SJSA1 (cell line): ENCODE measurements at regions not wholly inside any gene's neighbourhood (a gene's known extent, or its start where the extent isn't known, plus 50 kb on each side); places are given as distances from the start of the nearest gene placed in this dataset.
"Not testable (repeated sequence)": the region's sequence is repeated elsewhere in the genome, so short reads cannot be mapped to it uniquely, and the experiment has no call there.

Experiments used
- DNase-seq, 2 experiments: peaks; one replicate each; pipeline ENCODE4 v3.0.0-alpha.2; 2015 to 2020; ENCODE audit warnings: low spot score in 2 of 2, low read depth in 1 of 2
- H3K27ac ChIP-seq: fragments of 250-450 bp; sonication (Bioruptor Pico); 2 replicates; pipeline ENCODE4 v1.5.1; 2020; ENCODE audit warnings: mild to moderate bottlenecking, moderate library complexity
- H3K27me3 ChIP-seq: fragments of 250-450 bp; sonication (Bioruptor Pico); replicated peaks from 2 replicates; pipeline ENCODE4 v1.5.1; 2020; ENCODE audit warnings: mild to moderate bottlenecking, moderate library complexity
- H3K36me3 ChIP-seq: fragments of 250-450 bp; sonication (Bioruptor Pico); 2 replicates; pipeline ENCODE4 v1.5.1; 2020; ENCODE audit warnings: mild to moderate bottlenecking
- H3K4me1 ChIP-seq: fragments of 250-450 bp; sonication (Bioruptor Pico); replicated peaks from 2 replicates; pipeline ENCODE4 v1.6.1; 2021; ENCODE audit warnings: mild to moderate bottlenecking
- H3K4me3 ChIP-seq: fragments of 250-450 bp; sonication (Bioruptor Pico); 2 replicates; pipeline ENCODE4 v1.5.1; 2020; ENCODE audit warnings: mild to moderate bottlenecking
- H3K9me3 ChIP-seq: fragments of 250-450 bp; sonication (Bioruptor Pico); replicated peaks from 2 replicates; pipeline ENCODE4 v1.5.1; 2020; ENCODE audit warnings: mild to moderate bottlenecking

- Histone ChIP-seq H3K27me3 (no peaks in the 10 kb centered on the region), H3K4me3 (no peak overlapping the region), H3K4me1 (no peaks in the 10 kb centered on the region), H3K9me3 (no peaks in the 10 kb centered on the region), H3K27ac (no peak overlapping the region), H3K36me3 (no peaks in the 10 kb centered on the region)
- DNase-seq: no peak
Observed at GRCh38 chr2:234898534-234899053, 53.2 kb upstream of the SH3BP4 start.

- H3K36me3 ChIP-seq, H3K4me3 ChIP-seq, H3K9me3 ChIP-seq, H3K4me1 ChIP-seq, H3K27ac ChIP-seq, DNase-seq, H3K27me3 ChIP-seq: not testable (repeated sequence)
Observed at GRCh38 chr2:234888442-234888841, 63.4 kb upstream of the SH3BP4 start.

GRCh38 chr2:234887195-234887594 lies 64.6 kb upstream of the SH3BP4 start:
- Histone ChIP-seq H3K4me3 (no peak overlapping the region), H3K36me3 (no peaks in the 10 kb centered on the region), H3K27me3 (no peaks in the 10 kb centered on the region), H3K9me3 (no peaks in the 10 kb centered on the region), H3K4me1 (no peaks in the 10 kb centered on the region), H3K27ac (no peak overlapping the region)
- peak in 1 of 2 experiments; percentile 9 for DNase-seq

GRCh38 chr2:234885886-234886285 lies 65.9 kb upstream of the SH3BP4 start:
- H3K27me3 ChIP-seq: no peaks in the 10 kb centered on the region
- no peak overlapping the region for H3K4me3 ChIP-seq
- H3K9me3 ChIP-seq: no peaks in the 10 kb centered on the region
- peak in 1 of 2 experiments; percentile 15 for DNase-seq
- H3K4me1 ChIP-seq: peaks cover 11% of the 10 kb centered on the region
- no peak overlapping the region for H3K27ac ChIP-seq
- no peaks in the 10 kb centered on the region for H3K36me3 ChIP-seq

- Histone ChIP-seq H3K4me1 (peaks cover 17% of the 10 kb centered on the region), H3K4me3 (no peak overlapping the region), H3K36me3 (no peaks in the 10 kb centered on the region), H3K27me3 (no peaks in the 10 kb centered on the region), H3K9me3 (no peaks in the 10 kb centered on the region), H3K27ac (no peak overlapping the region)
- DNase-seq: peak in 1 of 2 experiments; percentile 13
Observed at GRCh38 chr2:234885118-234885517, 66.7 kb upstream of the SH3BP4 start.

GRCh38 chr2:234884591-234884990 lies 67.2 kb upstream of the SH3BP4 start:
- H3K36me3 ChIP-seq: no peaks in the 10 kb centered on the region
- H3K27me3 ChIP-seq: no peaks in the 10 kb centered on the region
- peaks cover 21% of the 10 kb centered on the region for H3K4me1 ChIP-seq
- H3K27ac ChIP-seq: no peak overlapping the region
- DNase-seq: peak in 1 of 2 experiments; percentile 12
- H3K9me3 ChIP-seq: no peaks in the 10 kb centered on the region
- no peak overlapping the region for H3K4me3 ChIP-seq

DNA sequence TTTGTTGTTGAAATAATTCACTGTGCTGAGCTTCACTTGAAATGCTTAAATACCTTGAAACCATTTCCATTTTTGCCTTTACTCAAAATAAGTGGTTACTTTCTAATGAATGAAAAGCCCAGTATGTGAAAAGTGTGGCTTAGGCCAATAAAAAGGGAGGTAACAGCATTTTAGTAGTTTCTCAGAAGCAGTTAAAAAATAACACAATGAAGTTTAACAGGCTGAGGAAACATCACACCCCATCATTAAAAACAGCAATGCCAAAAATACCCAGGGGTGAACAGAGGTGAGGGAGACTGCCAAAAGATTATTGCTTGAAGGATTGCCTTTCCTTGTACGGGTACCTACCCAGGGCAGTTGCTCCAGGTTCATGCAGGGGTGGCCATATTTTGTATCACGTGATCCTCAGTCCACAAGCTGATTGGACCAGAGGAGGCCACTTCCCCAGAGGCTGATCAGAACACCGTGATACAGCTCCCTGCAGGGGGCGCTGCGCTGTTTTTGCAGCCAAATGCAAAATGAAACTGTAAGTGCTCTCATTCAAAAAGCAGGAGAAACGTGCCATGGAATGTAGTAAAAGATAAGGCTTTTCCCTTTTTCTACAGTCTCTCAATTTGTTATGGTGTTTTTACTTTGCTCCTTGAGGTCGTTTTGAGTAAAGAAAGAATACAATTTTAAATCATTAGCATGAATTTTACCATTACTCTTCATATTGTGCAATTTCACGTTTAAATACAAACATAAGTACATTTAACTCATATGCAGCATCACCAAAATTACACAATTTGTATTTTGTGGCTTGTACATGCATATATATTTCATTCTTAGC lies 70.2 kb upstream of the SH3BP4 start:
- no peaks in the 10 kb centered on the region for H3K9me3 ChIP-seq
- DNase-seq: peak; percentile 81 to 89
- H3K36me3 ChIP-seq: no peaks in the 10 kb centered on the region
- H3K4me1 ChIP-seq: peaks cover 21% of the 10 kb centered on the region
- H3K27me3 ChIP-seq: no peaks in the 10 kb centered on the region
- H3K4me3 ChIP-seq: no peak overlapping the region
- H3K27ac ChIP-seq: peak overlapping the region; percentile 39; the same call in 1 of the 2 replicates

GRCh38 chr2:234880551-234881211 lies 71.1 kb upstream of the SH3BP4 start:
- H3K4me3 ChIP-seq: no peak overlapping the region
- H3K4me1 ChIP-seq: peaks cover 21% of the 10 kb centered on the region
- no peaks in the 10 kb centered on the region for H3K9me3 ChIP-seq
- no peaks in the 10 kb centered on the region for H3K27me3 ChIP-seq
- peak in 1 of 2 experiments; percentile 35 for DNase-seq
- H3K36me3 ChIP-seq: no peaks in the 10 kb centered on the region
- H3K27ac ChIP-seq: no peak overlapping the region

GRCh38 chr2:234879671-234880455 lies 72.0 kb upstream of the SH3BP4 start:
- no peak overlapping the region for H3K27ac ChIP-seq
- DNase-seq: no peak

DNA sequence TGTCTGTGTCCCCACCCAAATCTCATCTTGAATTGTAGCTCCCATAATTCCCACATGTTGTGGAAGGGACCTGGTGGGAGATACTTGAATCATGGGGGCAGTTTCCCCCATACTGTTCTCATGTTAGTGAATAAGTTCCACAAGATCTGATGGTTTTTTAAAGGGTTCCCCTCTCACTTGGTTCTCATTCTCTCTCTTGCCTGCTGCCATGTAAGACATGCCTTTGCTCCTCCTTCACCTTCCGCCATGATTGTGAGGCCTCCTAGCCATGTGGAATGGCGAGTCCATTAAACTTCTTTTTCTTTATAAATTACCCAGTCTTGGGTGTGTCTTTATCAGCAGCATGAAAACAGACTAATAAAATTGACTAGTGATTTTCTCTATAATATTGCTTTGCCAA lies 75.2 kb upstream of the SH3BP4 start:
- not testable (repeated sequence) for H3K4me3 ChIP-seq, H3K9me3 ChIP-seq, H3K36me3 ChIP-seq, DNase-seq, H3K27me3 ChIP-seq, H3K27ac ChIP-seq
- peaks cover 38% of the 10 kb centered on the region for H3K4me1 ChIP-seq

More at GRCh38 chr2:234879671-234880455, 72.0 kb upstream of the SH3BP4 start:
- no peak overlapping the region for H3K4me3 ChIP-seq
- no peaks in the 10 kb centered on the region for H3K27me3 ChIP-seq
- peaks cover 23% of the 10 kb centered on the region for H3K4me1 ChIP-seq
- H3K9me3 ChIP-seq: no peaks in the 10 kb centered on the region
- H3K36me3 ChIP-seq: no peaks in the 10 kb centered on the region

DNA sequence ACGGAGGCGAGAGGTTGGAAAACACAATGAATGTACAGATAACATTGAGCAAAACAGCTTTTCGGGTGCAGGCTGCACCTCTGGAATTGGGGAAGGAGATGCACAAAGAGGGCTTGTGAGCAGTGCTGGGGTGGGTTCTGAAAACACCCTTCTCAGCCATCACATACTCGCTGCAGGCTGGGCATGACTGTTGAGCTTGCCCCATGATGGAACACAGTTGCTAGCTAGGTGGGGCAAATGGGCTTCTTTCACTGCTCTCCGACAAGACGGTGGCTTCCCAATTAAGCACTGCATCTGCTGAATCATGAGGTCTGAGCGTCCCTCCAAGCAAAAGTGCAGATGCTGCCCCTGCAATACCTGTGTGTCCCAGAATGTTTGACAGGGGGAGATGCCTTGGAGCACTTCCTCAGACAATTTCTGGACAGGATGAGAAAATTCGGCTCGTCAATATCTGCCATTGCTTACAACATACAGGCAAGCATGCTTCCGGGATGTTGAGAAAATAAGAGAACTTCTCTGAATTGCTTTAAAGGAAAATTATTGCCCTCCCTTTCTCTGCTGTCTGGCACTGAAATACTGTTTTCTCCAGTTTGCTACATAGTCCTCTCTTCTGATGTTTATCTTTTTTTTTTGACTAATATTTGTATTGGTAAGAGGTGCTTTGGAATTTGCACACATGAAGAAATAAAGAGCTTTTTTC lies 77.3 kb upstream of the SH3BP4 start:
- no peak for DNase-seq
- H3K27me3 ChIP-seq: no peaks in the 10 kb centered on the region
- H3K9me3 ChIP-seq: no peaks in the 10 kb centered on the region

GRCh38 chr2:234873828-234874173 lies 78.0 kb upstream of the SH3BP4 start:
- Histone ChIP-seq H3K27ac (peak overlapping the region; percentile 81), H3K9me3 (no peaks in the 10 kb centered on the region), H3K36me3 (no peaks in the 10 kb centered on the region), H3K27me3 (no peaks in the 10 kb centered on the region), H3K4me3 (no peak overlapping the region), H3K4me1 (peaks cover 21% of the 10 kb centered on the region)
- DNase-seq: peak; percentile 81 to 91

More for the DNA sequence above, 77.3 kb upstream of the SH3BP4 start:
- Histone ChIP-seq H3K36me3 (no peaks in the 10 kb centered on the region), H3K27ac (peak overlapping the region; percentile 81), H3K4me3 (no peak overlapping the region), H3K4me1 (peaks cover 21% of the 10 kb centered on the region)

DNA sequence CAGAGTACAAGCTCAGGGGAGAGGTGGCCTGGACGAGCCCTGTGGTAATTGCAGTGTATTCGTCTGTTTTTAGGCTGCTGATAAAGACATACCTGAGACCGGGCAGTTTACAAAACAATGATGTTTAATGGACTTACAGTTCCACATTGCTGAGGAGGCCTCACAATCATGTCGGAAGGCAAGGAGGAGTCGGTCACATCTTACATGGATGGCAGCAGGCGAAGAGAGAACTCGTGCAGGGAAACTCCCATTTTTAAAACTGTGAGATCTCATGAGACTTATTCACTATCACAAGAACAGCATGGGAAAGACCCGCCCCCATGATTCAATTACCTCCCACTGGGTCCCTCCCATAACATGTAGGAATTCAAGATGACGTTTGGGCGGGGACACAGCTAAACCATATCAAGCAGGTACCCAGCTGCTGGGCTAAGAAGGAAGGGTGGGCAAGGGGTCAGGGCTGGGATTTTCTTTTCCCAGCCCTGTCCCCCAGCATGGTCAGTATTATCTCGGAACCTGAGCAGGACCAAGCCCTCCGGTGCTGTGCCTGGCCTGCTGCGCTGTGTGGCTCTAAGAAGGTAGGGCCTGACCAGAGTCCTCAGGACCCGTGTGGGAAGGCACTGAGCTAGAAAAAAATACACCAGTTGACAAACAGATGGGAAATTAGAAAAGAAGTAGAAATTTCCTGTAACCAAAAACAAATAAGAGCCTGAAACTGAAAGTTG lies 78.6 kb upstream of the SH3BP4 start:
- DNase-seq: no peak
- no peaks in the 10 kb centered on the region for H3K27me3 ChIP-seq
- no peak overlapping the region for H3K4me3 ChIP-seq
- peak overlapping the region; percentile 81 for H3K27ac ChIP-seq
- H3K4me1 ChIP-seq: peaks cover 21% of the 10 kb centered on the region
- no peaks in the 10 kb centered on the region for H3K9me3 ChIP-seq
- H3K36me3 ChIP-seq: no peaks in the 10 kb centered on the region
